ENCODE measurements at regions not wholly inside any gene's neighbourhood (a gene's known extent, or its start where the extent isn't known, plus 50 kb on each side); places are given as distances from the start of the nearest gene placed in this dataset.
"Not testable (repeated sequence)": the region's sequence is repeated elsewhere in the genome, so short reads cannot be mapped to it uniquely, and the experiment has no call there.

GRCh38 chr9:102631559-102631958, 363.6 kb upstream of the CYLC2 start:
- Histone ChIP-seq H3K36me3 (ENCODE audit: control insufficient read depth in 1 of 2, insufficient read depth in 2 of 2, low read length in 2 of 2) (no peaks in the 10 kb centered on the region), H3K9ac (ENCODE audit: low read depth in 1 of 2, low read length in 2 of 2) (no peak overlapping the region), H3K9me3 (ENCODE audit: control insufficient read depth in 1 of 2, low read length in 2 of 2) (peaks cover 4 to 12% of the 10 kb centered on the region in 2 donors), H3K4me1 (ENCODE audit: control insufficient read depth in 1 of 2, insufficient read depth in 2 of 2, low read length in 2 of 2) (no peaks in the 10 kb centered on the region), H3K27me3 (ENCODE audit: control insufficient read depth in 1 of 2, insufficient read depth in 2 of 2, low read length in 2 of 2) (no peaks in the 10 kb centered on the region), H3K27ac (ENCODE audit: low read depth, low read length) (no peak overlapping the region), H3K4me3 (ENCODE audit: low read depth in 1 of 2, low read length in 2 of 2) (no peak overlapping the region)

GRCh38 chr9:102609461-102609860, 385.7 kb upstream of the CYLC2 start:
- H3K9me3 ChIP-seq (ENCODE audit: control insufficient read depth in 1 of 2, low read length in 2 of 2), result peaks cover 0 to 4% of the 10 kb centered on the region in 2 donors
- H3K4me1 ChIP-seq (ENCODE audit: control insufficient read depth in 1 of 2, insufficient read depth in 2 of 2, low read length in 2 of 2), result no peaks in the 10 kb centered on the region
- no peak overlapping the region for H3K27ac ChIP-seq (ENCODE audit: low read depth, low read length)
- H3K27me3 ChIP-seq (ENCODE audit: control insufficient read depth in 1 of 2, insufficient read depth in 2 of 2, low read length in 2 of 2), result no peaks in the 10 kb centered on the region
- H3K36me3 ChIP-seq (ENCODE audit: control insufficient read depth in 1 of 2, insufficient read depth in 2 of 2, low read length in 2 of 2), result no peaks in the 10 kb centered on the region
- no peak overlapping the region for H3K9ac ChIP-seq (ENCODE audit: low read depth in 1 of 2, low read length in 2 of 2)
- no peak overlapping the region for H3K4me3 ChIP-seq (ENCODE audit: low read depth in 1 of 2, low read length in 2 of 2)

GRCh38 chr9:102603198-102604195, 391.6 kb upstream of the CYLC2 start:
- not testable (repeated sequence) for H3K27me3 ChIP-seq (ENCODE audit: control insufficient read depth in 1 of 2, insufficient read depth in 2 of 2, low read length in 2 of 2); H3K9me3 ChIP-seq (ENCODE audit: control insufficient read depth in 1 of 2, low read length in 2 of 2); H3K9ac ChIP-seq (ENCODE audit: low read depth in 1 of 2, low read length in 2 of 2); H3K36me3 ChIP-seq (ENCODE audit: control insufficient read depth in 1 of 2, insufficient read depth in 2 of 2, low read length in 2 of 2); H3K4me3 ChIP-seq (ENCODE audit: low read depth in 1 of 2, low read length in 2 of 2); H3K4me1 ChIP-seq (ENCODE audit: control insufficient read depth in 1 of 2, insufficient read depth in 2 of 2, low read length in 2 of 2); H3K27ac ChIP-seq (ENCODE audit: low read depth, low read length)

GRCh38 chr9:102594241-102594640, 400.9 kb upstream of the CYLC2 start:
- Histone ChIP-seq H3K4me1 (ENCODE audit: control insufficient read depth in 1 of 2, insufficient read depth in 2 of 2, low read length in 2 of 2) (no peaks in the 10 kb centered on the region), H3K4me3 (ENCODE audit: low read depth in 1 of 2, low read length in 2 of 2) (no peak overlapping the region), H3K27me3 (ENCODE audit: control insufficient read depth in 1 of 2, insufficient read depth in 2 of 2, low read length in 2 of 2) (no peaks in the 10 kb centered on the region), H3K36me3 (ENCODE audit: control insufficient read depth in 1 of 2, insufficient read depth in 2 of 2, low read length in 2 of 2) (no peaks in the 10 kb centered on the region), H3K9me3 (ENCODE audit: control insufficient read depth in 1 of 2, low read length in 2 of 2) (peaks cover 0 to 3% of the 10 kb centered on the region in 2 donors), H3K27ac (ENCODE audit: low read depth, low read length) (no peak overlapping the region), H3K9ac (ENCODE audit: low read depth in 1 of 2, low read length in 2 of 2) (no peak overlapping the region)

- Histone ChIP-seq H3K27me3 (ENCODE audit: control insufficient read depth in 1 of 2, insufficient read depth in 2 of 2, low read length in 2 of 2) (no peaks in the 10 kb centered on the region), H3K4me3 (ENCODE audit: low read depth in 1 of 2, low read length in 2 of 2) (no peak overlapping the region), H3K4me1 (ENCODE audit: control insufficient read depth in 1 of 2, insufficient read depth in 2 of 2, low read length in 2 of 2) (no peaks in the 10 kb centered on the region), H3K36me3 (ENCODE audit: control insufficient read depth in 1 of 2, insufficient read depth in 2 of 2, low read length in 2 of 2) (no peaks in the 10 kb centered on the region), H3K9ac (ENCODE audit: low read depth in 1 of 2, low read length in 2 of 2) (no peak overlapping the region), H3K27ac (ENCODE audit: low read depth, low read length) (no peak overlapping the region), H3K9me3 (ENCODE audit: control insufficient read depth in 1 of 2, low read length in 2 of 2) (no peaks in the 10 kb centered on the region)
Measured at GRCh38 chr9:102587281-102587680, 407.9 kb upstream of the CYLC2 start.

- Histone ChIP-seq H3K4me1 (ENCODE audit: control insufficient read depth in 1 of 2, insufficient read depth in 2 of 2, low read length in 2 of 2) (no peaks in the 10 kb centered on the region), H3K27me3 (ENCODE audit: control insufficient read depth in 1 of 2, insufficient read depth in 2 of 2, low read length in 2 of 2) (no peaks in the 10 kb centered on the region), H3K36me3 (ENCODE audit: control insufficient read depth in 1 of 2, insufficient read depth in 2 of 2, low read length in 2 of 2) (no peaks in the 10 kb centered on the region)
Measured at GRCh38 chr9:102569436-102569835, 425.7 kb upstream of the CYLC2 start.

GRCh38 chr9:102551346-102551745, 443.8 kb upstream of the CYLC2 start:
- no peak overlapping the region for H3K4me3 ChIP-seq (ENCODE audit: low read depth in 1 of 2, low read length in 2 of 2)
- H3K4me1 ChIP-seq (ENCODE audit: control insufficient read depth in 1 of 2, insufficient read depth in 2 of 2, low read length in 2 of 2), result no peaks in the 10 kb centered on the region
- H3K36me3 ChIP-seq (ENCODE audit: control insufficient read depth in 1 of 2, insufficient read depth in 2 of 2, low read length in 2 of 2), result no peaks in the 10 kb centered on the region
- H3K27me3 ChIP-seq (ENCODE audit: control insufficient read depth in 1 of 2, insufficient read depth in 2 of 2, low read length in 2 of 2), result no peaks in the 10 kb centered on the region
- no peak overlapping the region for H3K27ac ChIP-seq (ENCODE audit: low read depth, low read length)
- peaks cover 4 to 11% of the 10 kb centered on the region in 2 donors for H3K9me3 ChIP-seq (ENCODE audit: control insufficient read depth in 1 of 2, low read length in 2 of 2)
- no peak overlapping the region for H3K9ac ChIP-seq (ENCODE audit: low read depth in 1 of 2, low read length in 2 of 2)

More at GRCh38 chr9:102569436-102569835, 425.7 kb upstream of the CYLC2 start:
- no peak overlapping the region for H3K4me3 ChIP-seq (ENCODE audit: low read depth in 1 of 2, low read length in 2 of 2)
- H3K9ac ChIP-seq (ENCODE audit: low read depth in 1 of 2, low read length in 2 of 2), result no peak overlapping the region
- H3K9me3 ChIP-seq (ENCODE audit: control insufficient read depth in 1 of 2, low read length in 2 of 2), result no peaks in the 10 kb centered on the region
- H3K27ac ChIP-seq (ENCODE audit: low read depth, low read length), result no peak overlapping the region

- Histone ChIP-seq H3K9me3 (ENCODE audit: control insufficient read depth in 1 of 2, low read length in 2 of 2) (peaks cover 4 to 11% of the 10 kb centered on the region in 2 donors), H3K27ac (ENCODE audit: low read depth, low read length) (no peak overlapping the region), H3K4me3 (ENCODE audit: low read depth in 1 of 2, low read length in 2 of 2) (no peak overlapping the region), H3K36me3 (ENCODE audit: control insufficient read depth in 1 of 2, insufficient read depth in 2 of 2, low read length in 2 of 2) (no peaks in the 10 kb centered on the region), H3K9ac (ENCODE audit: low read depth in 1 of 2, low read length in 2 of 2) (no peak overlapping the region), H3K4me1 (ENCODE audit: control insufficient read depth in 1 of 2, insufficient read depth in 2 of 2, low read length in 2 of 2) (no peaks in the 10 kb centered on the region), H3K27me3 (ENCODE audit: control insufficient read depth in 1 of 2, insufficient read depth in 2 of 2, low read length in 2 of 2) (no peaks in the 10 kb centered on the region)
Measured at GRCh38 chr9:102550886-102551285, 444.2 kb upstream of the CYLC2 start.

- H3K4me1 ChIP-seq (ENCODE audit: control insufficient read depth in 1 of 2, insufficient read depth in 2 of 2, low read length in 2 of 2), result no peaks in the 10 kb centered on the region
- no peak overlapping the region for H3K4me3 ChIP-seq (ENCODE audit: low read depth in 1 of 2, low read length in 2 of 2)
- peaks cover 7 to 11% of the 10 kb centered on the region in 2 donors for H3K9me3 ChIP-seq (ENCODE audit: control insufficient read depth in 1 of 2, low read length in 2 of 2)
- H3K36me3 ChIP-seq (ENCODE audit: control insufficient read depth in 1 of 2, insufficient read depth in 2 of 2, low read length in 2 of 2), result no peaks in the 10 kb centered on the region
- no peaks in the 10 kb centered on the region for H3K27me3 ChIP-seq (ENCODE audit: control insufficient read depth in 1 of 2, insufficient read depth in 2 of 2, low read length in 2 of 2)
- no peak overlapping the region for H3K27ac ChIP-seq (ENCODE audit: low read depth, low read length)
- H3K9ac ChIP-seq (ENCODE audit: low read depth in 1 of 2, low read length in 2 of 2), result no peak overlapping the region
Measured at GRCh38 chr9:102550266-102550665, 444.9 kb upstream of the CYLC2 start.

- Histone ChIP-seq H3K36me3 (ENCODE audit: control insufficient read depth in 1 of 2, insufficient read depth in 2 of 2, low read length in 2 of 2) (no peaks in the 10 kb centered on the region), H3K9me3 (ENCODE audit: control insufficient read depth in 1 of 2, low read length in 2 of 2) (no peaks in the 10 kb centered on the region), H3K27ac (ENCODE audit: low read depth, low read length) (no peak overlapping the region), H3K9ac (ENCODE audit: low read depth in 1 of 2, low read length in 2 of 2) (no peak overlapping the region), H3K27me3 (ENCODE audit: control insufficient read depth in 1 of 2, insufficient read depth in 2 of 2, low read length in 2 of 2) (no peaks in the 10 kb centered on the region), H3K4me3 (ENCODE audit: low read depth in 1 of 2, low read length in 2 of 2) (no peak overlapping the region), H3K4me1 (ENCODE audit: control insufficient read depth in 1 of 2, insufficient read depth in 2 of 2, low read length in 2 of 2) (no peaks in the 10 kb centered on the region)
Measured at GRCh38 chr9:102534031-102534430, 461.1 kb upstream of the CYLC2 start.

All from duodenal mucosa (tissue), 2 donors.